GM21529 (cell line): ENCODE measurements at regions not wholly inside any gene's neighbourhood (a gene's known extent, or its start where the extent isn't known, plus 50 kb on each side); places are given as distances from the start of the nearest gene placed in this dataset.

Source experiments
- ATAC-seq: cut with Tn5 transposase; IDR thresholded peaks from one replicate; pipeline ENCODE4 v1.9.1; 2021; ENCODE audit not compliant: unreplicated experiment

DNA sequence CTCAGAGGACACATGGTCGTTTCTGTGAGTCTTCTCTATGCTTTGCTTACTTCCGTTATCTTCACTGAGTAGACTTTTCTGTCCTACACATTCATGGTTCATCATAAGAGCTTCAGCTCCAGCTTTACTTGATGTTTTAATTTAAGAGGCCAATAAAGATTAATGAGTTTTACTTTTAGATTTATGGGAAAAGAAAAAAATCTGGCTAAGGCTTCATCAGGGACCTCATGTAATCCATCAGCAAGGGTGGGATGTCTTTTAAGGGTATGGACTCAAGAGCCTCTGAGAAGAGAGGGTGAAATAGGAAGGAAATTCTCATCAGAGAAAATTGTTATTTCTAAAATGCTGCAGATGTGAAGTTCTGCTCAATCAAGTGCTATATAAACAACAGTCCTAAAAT, 963.0 kb upstream of the RAG2 start:
- no peak for ATAC-seq

DNA sequence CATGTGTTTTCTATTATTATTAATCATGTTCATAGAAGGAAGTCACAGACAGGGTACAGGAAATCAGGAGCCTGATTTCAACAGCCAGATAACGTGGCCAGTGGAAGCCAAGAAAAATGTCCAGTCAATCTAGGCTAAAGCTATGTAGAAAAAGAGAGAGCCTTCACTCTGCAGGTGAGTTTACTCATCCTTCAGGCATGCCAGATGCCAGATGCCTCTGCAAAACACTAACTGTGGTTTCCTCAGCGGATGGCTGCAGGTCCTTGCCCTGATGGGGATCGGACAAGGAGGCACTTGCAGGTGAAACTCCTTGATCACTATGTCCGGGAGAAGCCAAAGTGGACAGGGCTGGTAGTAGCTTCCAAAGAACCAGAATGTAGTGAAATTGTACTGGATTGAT, 962.3 kb upstream of the RAG2 start:
- no peak for ATAC-seq

DNA sequence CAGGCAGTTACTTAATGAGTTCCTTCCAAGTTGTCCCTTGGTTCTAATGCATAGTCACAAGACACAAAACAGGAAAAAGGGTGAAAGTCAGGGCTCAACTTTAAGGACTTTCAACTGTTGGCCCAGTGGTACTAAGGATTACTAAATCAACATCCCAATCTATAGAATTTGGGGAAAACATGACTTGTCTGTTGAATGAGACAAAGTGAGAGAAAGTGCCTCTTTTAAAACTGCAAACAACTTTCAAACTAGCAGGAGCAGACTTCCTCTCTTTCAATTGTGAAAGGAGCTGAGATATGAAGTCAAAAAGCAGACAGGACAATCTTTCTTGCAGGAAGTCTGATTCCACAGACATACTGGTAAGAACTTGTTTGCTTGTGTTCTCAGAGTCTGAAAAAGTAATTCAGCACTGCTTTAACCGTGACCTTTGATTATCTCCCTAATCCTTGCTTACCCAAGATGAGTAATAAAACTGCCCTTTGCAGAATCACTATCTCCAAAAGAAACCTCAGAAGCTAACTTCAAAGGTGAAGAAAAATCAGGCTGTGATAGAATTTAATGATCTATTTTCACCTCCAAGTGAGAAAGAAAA, 960.7 kb upstream of the RAG2 start:
- no peak for ATAC-seq

- no peak for ATAC-seq
Observed at GRCh38 chr11:37557990-37558389, 960.0 kb upstream of the RAG2 start.

GRCh38 chr11:37552284-37552683, 954.2 kb upstream of the RAG2 start:
- no peak for ATAC-seq

GRCh38 chr11:37544491-37544890, 946.5 kb upstream of the RAG2 start:
- ATAC-seq = no peak

DNA sequence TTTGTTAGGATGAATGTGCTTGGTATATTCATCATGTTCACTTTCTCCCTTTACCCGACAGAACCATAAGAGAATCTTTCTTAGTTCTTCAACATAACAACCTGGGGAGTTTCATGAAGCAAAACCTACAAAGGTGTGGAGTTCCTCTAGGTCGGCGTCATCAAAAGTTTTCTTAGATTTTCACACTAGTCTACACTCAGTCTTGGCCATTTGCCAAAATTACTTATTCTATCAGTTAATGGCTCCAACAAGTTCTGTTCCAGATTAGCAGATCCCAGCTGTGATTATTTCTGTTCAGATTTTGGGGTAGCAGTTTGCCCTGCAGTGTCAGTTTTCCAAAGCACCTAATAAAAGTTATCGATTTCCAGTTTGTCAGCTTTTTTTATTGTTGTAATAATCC, 935.8 kb upstream of the RAG2 start:
- ATAC-seq = no peak

DNA sequence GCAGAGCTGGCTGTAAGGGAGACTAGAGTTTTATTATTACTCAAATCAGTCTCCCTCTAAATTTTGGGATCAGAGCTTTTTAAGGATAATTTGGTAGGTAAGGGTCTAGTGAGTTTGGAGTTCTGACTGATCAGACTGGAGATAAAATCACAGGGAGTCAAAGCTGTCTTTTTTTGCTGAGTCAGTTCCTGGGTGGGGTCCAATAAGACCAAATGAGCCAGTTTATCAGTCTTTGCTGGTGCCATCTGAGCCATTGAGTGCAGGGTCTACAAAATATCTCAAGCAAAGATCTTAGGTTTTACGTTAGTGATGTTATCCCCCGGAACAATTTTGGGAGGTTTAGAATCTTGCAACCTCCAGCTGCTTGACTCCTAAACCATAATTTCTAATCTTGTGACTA, 935.1 kb upstream of the RAG2 start:
- ATAC-seq = no peak

DNA sequence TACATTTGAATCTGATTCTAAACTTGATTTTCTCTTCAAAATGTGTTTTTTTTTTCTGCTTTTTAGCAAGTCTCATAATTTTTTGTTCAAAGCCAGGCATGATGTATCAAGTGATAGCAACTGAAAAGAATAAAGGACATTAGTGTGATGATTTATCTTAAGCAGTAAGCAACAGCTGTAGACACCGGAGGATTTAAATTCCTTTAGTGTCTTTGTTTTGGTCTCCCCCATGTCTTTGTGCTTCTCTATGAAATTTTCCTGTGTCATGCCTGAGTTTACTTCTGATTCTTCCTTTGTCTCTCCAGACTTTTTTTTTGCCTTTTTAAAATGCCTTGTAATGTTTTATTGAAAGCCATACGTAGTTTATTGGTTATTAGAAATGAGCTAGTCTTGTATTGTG, 934.2 kb upstream of the RAG2 start:
- ATAC-seq = no peak

GRCh38 chr11:37527545-37527944, 929.5 kb upstream of the RAG2 start:
- no peak for ATAC-seq

GRCh38 chr11:37525336-37525735, 927.3 kb upstream of the RAG2 start:
- no peak for ATAC-seq

GRCh38 chr11:37519781-37520180, 921.7 kb upstream of the RAG2 start:
- ATAC-seq = no peak

DNA sequence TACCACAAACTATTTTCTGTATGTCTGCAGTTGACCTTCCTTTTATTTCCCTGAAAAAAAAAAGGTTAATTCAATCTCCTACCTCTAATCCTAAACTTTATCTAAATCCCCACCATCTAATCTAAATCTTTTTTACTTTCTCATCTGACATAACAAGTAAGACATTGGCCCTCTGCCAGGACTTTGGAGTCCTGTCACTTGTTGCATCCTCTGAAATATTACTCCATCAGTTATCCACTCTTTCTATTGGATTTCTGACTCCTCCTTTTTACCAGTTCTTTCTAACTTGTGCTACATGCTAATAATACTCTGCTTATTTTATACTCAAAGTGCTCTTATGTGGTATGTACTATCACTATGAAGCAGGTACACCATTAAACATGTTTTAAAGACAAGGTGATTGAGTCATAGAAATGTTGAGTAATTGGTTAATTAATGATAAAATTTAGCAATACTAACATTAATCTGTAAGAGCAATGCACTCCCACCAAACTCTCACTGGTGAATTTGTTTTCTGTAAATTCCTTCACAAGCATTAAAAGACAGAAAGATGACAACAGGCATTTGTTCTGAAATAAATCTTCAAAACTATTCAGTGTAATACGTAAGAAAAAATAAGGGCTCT, 914.2 kb upstream of the RAG2 start:
- no peak for ATAC-seq

DNA sequence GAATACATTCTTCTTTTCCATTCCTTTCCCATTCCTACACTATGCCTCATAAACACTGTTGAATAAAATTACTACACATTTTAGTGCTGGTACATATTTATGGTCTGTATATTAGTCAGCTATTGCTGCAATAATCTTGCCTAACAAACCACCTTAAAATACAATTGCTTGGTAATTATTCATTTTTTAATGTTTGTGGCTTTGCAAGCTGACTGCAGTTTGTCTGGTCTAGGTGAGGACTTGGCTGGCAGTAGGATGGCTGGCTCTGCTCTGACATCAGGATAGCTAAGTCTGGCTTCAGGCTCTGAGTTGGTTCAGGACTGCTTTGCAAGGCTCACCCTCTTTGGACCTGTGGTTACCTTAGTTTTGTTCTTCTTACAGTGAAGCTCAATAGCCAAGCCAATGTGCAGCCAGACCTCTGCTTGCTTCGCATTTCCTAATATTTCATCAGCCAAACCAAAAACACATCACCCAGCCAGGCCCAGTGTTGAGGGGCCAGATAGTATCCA, 913.4 kb upstream of the RAG2 start:
- no peak for ATAC-seq

GRCh38 chr11:37509506-37509905, 911.5 kb upstream of the RAG2 start:
- ATAC-seq = no peak

- ATAC-seq = no peak
Observed at GRCh38 chr11:37506531-37506930, 908.5 kb upstream of the RAG2 start.

DNA sequence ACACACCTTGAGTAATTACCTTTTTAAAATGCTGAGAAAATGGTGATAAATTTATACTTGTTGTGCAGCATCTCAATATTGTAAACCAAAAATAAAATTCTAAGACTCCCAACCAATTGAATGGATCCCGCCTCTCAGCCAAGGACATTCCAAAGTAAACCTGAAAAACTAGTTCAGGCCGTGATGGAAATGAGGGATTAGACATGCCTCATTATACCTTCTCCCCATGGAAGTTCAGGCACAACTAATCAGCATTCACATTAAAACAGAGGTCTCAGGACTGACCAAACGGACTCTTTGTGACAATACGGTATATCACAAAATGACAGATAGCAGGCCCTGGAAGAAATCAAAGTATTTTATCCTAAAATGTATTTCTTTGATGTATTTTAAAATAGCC, 907.4 kb upstream of the RAG2 start:
- ATAC-seq = no peak

- no peak for ATAC-seq
Observed at GRCh38 chr11:37504921-37505320, 906.9 kb upstream of the RAG2 start.

DNA sequence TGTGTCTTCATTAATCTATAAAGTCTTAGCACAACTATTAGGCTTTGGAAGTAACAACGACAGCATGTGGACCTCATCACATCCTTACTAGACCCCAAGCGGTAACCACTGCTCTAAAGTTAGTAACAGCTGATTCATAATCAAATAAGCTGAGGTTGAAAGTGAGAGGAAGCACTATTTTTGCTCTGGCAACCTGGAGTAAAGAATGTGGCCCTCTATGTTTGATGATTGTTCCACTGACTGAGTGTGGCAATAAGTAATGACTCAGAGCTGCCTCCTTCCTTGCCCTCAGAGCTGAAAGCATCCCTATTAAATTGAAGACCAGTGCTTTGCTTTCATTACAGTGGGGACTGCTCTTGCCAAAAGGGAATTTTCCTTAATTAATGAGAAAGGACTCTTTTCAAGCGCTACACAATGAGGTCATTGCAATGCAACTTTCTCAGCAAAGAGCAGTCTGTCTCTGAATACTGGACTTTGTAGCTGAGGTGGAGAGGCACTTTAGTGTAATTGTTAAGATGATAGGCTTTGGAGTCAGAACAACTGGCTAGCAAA, 906.1 kb upstream of the RAG2 start:
- peak; percentile 93 for ATAC-seq

GRCh38 chr11:37503411-37504059, 905.5 kb upstream of the RAG2 start:
- ATAC-seq = peak; percentile 51

DNA sequence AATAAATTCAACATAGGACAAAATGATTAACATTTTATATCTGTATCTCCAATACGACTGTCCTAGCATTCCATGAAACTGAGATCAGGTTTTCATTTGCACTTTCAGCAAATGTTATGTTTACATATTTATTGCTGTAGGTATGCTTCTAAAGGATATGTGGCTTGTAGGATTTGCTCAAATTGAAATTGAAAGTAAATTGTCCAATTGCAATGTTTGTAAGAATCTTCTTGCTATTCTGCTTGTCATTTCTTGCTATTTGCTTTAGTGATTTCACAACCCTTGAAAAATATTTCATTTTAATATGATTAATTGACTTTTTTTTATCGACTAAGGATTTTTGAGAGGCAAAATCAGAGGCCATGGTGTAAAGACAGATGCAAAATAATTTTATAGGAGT, 904.2 kb upstream of the RAG2 start:
- no peak for ATAC-seq

- ATAC-seq = no peak
Observed at GRCh38 chr11:37500425-37500824, 902.4 kb upstream of the RAG2 start.
